K562 (cell line): ENCODE measurements at regions not wholly inside any gene's neighbourhood (a gene's known extent, or its start where the extent isn't known, plus 50 kb on each side); places are given as distances from the start of the nearest gene placed in this dataset.
A peak's percentile ranks its signal among the peaks of the same experiment; 100 is the strongest.

Source experiments
- ATAC-seq: fragments of 200-7000 bp; cut with Tn5 transposase; 3 replicates; pipeline ENCODE4 v1.9.1; 2020; ENCODE audit warnings: moderate library complexity
- BruUV-seq: library from RNA; stranded (reverse); fragments of 400-500 nt; replicated peaks from 2 replicates; lab custom pipeline; 2021; lab: Mats Ljungman, UMichigan
- CTCF ChIA-PET: fragments of 300-600 bp; formaldehyde crosslinking; extraction: SDS; loops from one replicate; lab custom pipeline; 2021; ENCODE audit warnings: low intra/inter-chr PET ratio; lab: Yijun Ruan, JAX
- POLR2A ChIA-PET: fragments of 300-600, 350-650 bp; sonication (Branson Sonifier 250); formaldehyde crosslinking; extraction: SDS; loops from one replicate; lab custom pipeline; 2021; ENCODE audit warnings: antibody characterized with exemption, inconsistent platforms; lab: Yijun Ruan, JAX
- DNase-seq, 4 experiments: peaks; one replicate each; pipeline versions ENCODE4 v3.0.0 to v3.0.0-alpha.2; 2011 to 2018; ENCODE audit warnings: low spot score in 3 of 4, mixed read lengths in 3 of 4; ENCODE audit errors: extremely low read depth in 1 of 4
- FAIRE-seq: peaks from 2 replicates; lab custom pipeline; 2011; peaks lifted over from hg19 to GRCh38; lab: Jason Lieb, UNC
- H2AFZ ChIP-seq: 2 replicates; pipeline ENCODE4 v1.6.0; 2011; ENCODE audit warnings: low read depth, low read length, control low read depth, inconsistent platforms
- H3K27ac ChIP-seq: fragments of 200-600 bp; 3 replicates; pipeline ENCODE4 v1.8.0; 2011; ENCODE audit warnings: low read depth, mild to moderate bottlenecking, control low read depth, inconsistent platforms, low read length, moderate library complexity, mixed read lengths; ENCODE audit errors: extremely low read depth
- H3K27me3 ChIP-seq, 2 experiments: fragments of 300-600 bp in 1 of 2; 2 replicates in 1 of 2; 3 replicates in 1 of 2; pipeline versions ENCODE4 v1.6.0 to v1.8.0; 2011; ENCODE audit warnings: inconsistent platforms in 2 of 2, low read length in 2 of 2, mild to moderate bottlenecking in 1 of 2, mixed read lengths in 1 of 2, moderate library complexity in 1 of 2; ENCODE audit not compliant: control insufficient read depth in 2 of 2, insufficient read depth in 2 of 2
- H3K36me3 ChIP-seq: fragments of 300-600 bp; 3 replicates; pipeline ENCODE4 v1.8.0; 2011; ENCODE audit warnings: mild to moderate bottlenecking, low read length, inconsistent platforms; ENCODE audit not compliant: control insufficient read depth, insufficient read depth
- H3K4me1 ChIP-seq, 2 experiments: fragments of 200-600 bp in 1 of 2; replicated peaks in 1 of 2; 2 replicates in 1 of 2; 3 replicates in 1 of 2; pipeline versions ENCODE4 v1.5.1 to v1.8.0; 2011; ENCODE audit warnings: inconsistent platforms in 2 of 2, low read length in 2 of 2, mild to moderate bottlenecking in 1 of 2, mixed read lengths in 1 of 2, moderate library complexity in 1 of 2; ENCODE audit not compliant: control insufficient read depth in 2 of 2, insufficient read depth in 2 of 2
- H3K4me2 ChIP-seq: 2 replicates; pipeline ENCODE4 v1.6.1; 2011; ENCODE audit warnings: low read length, control low read depth, inconsistent platforms, mixed read lengths; ENCODE audit not compliant: insufficient read depth
- H3K4me3 ChIP-seq: fragments of 200-600 bp; sonication (generic), shearing (Covaris generic); 2 replicates; pipeline ENCODE4 v1.5.1; 2016; ENCODE audit warnings: control low read depth, inconsistent platforms
- H3K79me2 ChIP-seq: fragments of 200-600 bp; 3 replicates; pipeline ENCODE4 v1.8.0; 2011; ENCODE audit warnings: low read length, inconsistent platforms; ENCODE audit not compliant: control insufficient read depth, insufficient read depth
- H3K9ac ChIP-seq, 2 experiments: 2 replicates each; pipeline versions ENCODE4 v1.6.0 to v1.6.1; 2011; ENCODE audit warnings: low read depth in 2 of 2, low read length in 2 of 2, control low read depth in 1 of 2, inconsistent platforms in 1 of 2, mild to moderate bottlenecking in 1 of 2, mixed read lengths in 1 of 2; ENCODE audit not compliant: insufficient read depth in 1 of 2
- H3K9me1 ChIP-seq: one replicate; pipeline ENCODE4 v1.6.0; 2011; ENCODE audit warnings: inconsistent platforms, mild to moderate bottlenecking, low read length, moderate library complexity; ENCODE audit not compliant: control insufficient read depth, insufficient read depth
- H3K9me3 ChIP-seq: replicated peaks from 2 replicates; pipeline ENCODE4 v1.5.1; 2011; ENCODE audit warnings: low read depth, low read length, inconsistent platforms; ENCODE audit not compliant: control insufficient read depth, insufficient read depth
- H4K20me1 ChIP-seq: replicated peaks from 2 replicates; pipeline ENCODE4 v1.6.1; 2011; ENCODE audit warnings: low read length, inconsistent platforms, mixed read lengths; ENCODE audit not compliant: control insufficient read depth, insufficient read depth
- CREB3 ChIP-seq: fragments of 450-650 bp; conservative IDR thresholded peaks from 2 replicates; pipeline ENCODE4 v1.6.1; 2016; ENCODE audit warnings: missing genetic modification characterization, low read depth, mild to moderate bottlenecking, missing compliant biosample characterization, moderate library complexity
- CREM ChIP-seq: IDR thresholded peaks from 2 replicates; pipeline ENCODE4 v1.6.1; 2014; ENCODE audit warnings: antibody characterized with exemption, low read depth
- DDX20 ChIP-seq: fragments of 450-650 bp; IDR thresholded peaks from 2 replicates; pipeline ENCODE4 v1.6.1; 2016; ENCODE audit warnings: missing genetic modification characterization, low read depth, mild to moderate bottlenecking, missing compliant biosample characterization, moderate library complexity
- ETV1 ChIP-seq: fragments of 450-650 bp; conservative IDR thresholded peaks from 2 replicates; pipeline ENCODE4 v1.6.1; 2016; ENCODE audit warnings: missing genetic modification characterization, control low read depth, low read depth, missing compliant biosample characterization
- KDM5B ChIP-seq: fragments of 200-600 bp; sonication (generic); IDR thresholded peaks from 2 replicates; pipeline ENCODE4 v1.6.1; 2012; ENCODE audit warnings: low read depth, mild to moderate bottlenecking, moderate library complexity, low read length, control low read depth, inconsistent platforms; ENCODE audit not compliant: insufficient replicate concordance
- NONO ChIP-seq, 2 experiments: fragments of 200-400 bp in 1 of 2; fragments of 450-650 bp in 1 of 2; formaldehyde crosslinking in 1 of 2; IDR thresholded peaks; 2 replicates each; pipeline ENCODE4 v1.6.1; 2017; ENCODE audit warnings: low read depth in 2 of 2, mild to moderate bottlenecking in 2 of 2, moderate library complexity in 2 of 2, low read length in 1 of 2
- NR4A1 ChIP-seq, 2 experiments: fragments of 250-450 bp in 1 of 2; fragments of 450-650 bp in 1 of 2; sonication (Bioruptor Pico) in 1 of 2; IDR thresholded peaks; 2 replicates each; pipeline versions ENCODE4 v1.4.0 to v1.6.1; 2016 to 2020; ENCODE audit warnings: mild to moderate bottlenecking in 2 of 2, missing compliant biosample characterization in 1 of 2, missing genetic modification characterization in 1 of 2, moderate library complexity in 1 of 2
- PTRF ChIP-seq: fragments of 450-650 bp; IDR thresholded peaks from 2 replicates; pipeline ENCODE4 v1.6.1; 2016; ENCODE audit warnings: mild to moderate bottlenecking, missing genetic modification characterization, missing compliant biosample characterization
- PYGO2 ChIP-seq: fragments of 450-650 bp; IDR thresholded peaks from 2 replicates; pipeline ENCODE4 v1.6.1; 2016; ENCODE audit warnings: mild to moderate bottlenecking, missing genetic modification characterization, moderate library complexity, missing compliant biosample characterization
- ZNF740 ChIP-seq, 3 experiments: fragments of 200-800 bp in 1 of 3; sonication (Bioruptor generic) in 1 of 3; sonication (generic) in 1 of 3; formaldehyde crosslinking in 1 of 3; IDR thresholded peaks; 2 replicates each; pipeline versions ENCODE4 v1.6.1 to v1.8.0; 2016 to 2022; ENCODE audit warnings: mild to moderate bottlenecking in 2 of 3, missing compliant biosample characterization in 2 of 3, missing genetic modification characterization in 2 of 3, missing genetic modification reagents in 1 of 3
- WGBS: fragments of 100-300 bp; shearing (Covaris generic); methylation state at CpG from one replicate; pipeline ENCODE4 v1.1.6; 2016; ENCODE audit warnings: low coverage, mixed read lengths; ENCODE audit not compliant: insufficient coverage; ENCODE audit errors: missing lambda C conversion rate; 5-methylcytosine and 5-hydroxymethylcytosine counted together
- in situ Hi-C: fragments of 300-500 bp; cut with MboI; formaldehyde crosslinking; loops from 4 replicates; pipeline ENCODE4 v1.15.0; 2018; ENCODE audit warnings: inconsistent platforms, mixed read lengths
- intact Hi-C: fragments of 100-400 bp; cut with micrococcal nuclease; formaldehyde crosslinking; loops from 2 replicates; pipeline ENCODE4 v1.14.2; 2022
- TF ChIP-seq, protein P1 (sequence below), 2 experiments: IDR thresholded peaks in 1 of 2; conservative IDR thresholded peaks in 1 of 2; 2 replicates each; pipeline ENCODE4 v1.6.1; 2016; ENCODE audit warnings: low read depth in 2 of 2, mild to moderate bottlenecking in 1 of 2, missing compliant biosample characterization in 1 of 2, missing genetic modification characterization in 1 of 2, moderate library complexity in 1 of 2

GRCh38 chr16:8115814-8116213 is 474.5 kb downstream of the TMEM114 start:
- Histone ChIP-seq H3K4me3 (no peak overlapping the region), H4K20me1 (no peaks in the 10 kb centered on the region), H3K9me3 (no peaks in the 10 kb centered on the region), H3K4me2 (no peak overlapping the region), H3K9ac (no peak overlapping the region), H3K27ac (no peak overlapping the region), H3K36me3 (peaks cover 4% of the 10 kb centered on the region; the same call in 2 of the 3 replicates), H3K79me2 (peaks cover 23% of the 10 kb centered on the region), H2AFZ (no peak overlapping the region), H3K27me3 (no peaks in the 10 kb centered on the region), H3K4me1 (peaks cover 0 to 16% of the 10 kb centered on the region in 2 experiments; a peak in 3 of 5 replicates), H3K9me1 (no peaks in the 10 kb centered on the region)
- ATAC-seq: no peak
- in situ Hi-C loops: no loop called here
- intact Hi-C loops: loop anchor here (10.0 kb wide), 1 partner anchor 71 kb away; no protein-coding TSS in a partner anchor
- 32% methylated on average over 2 of the region's 2 CpGs for WGBS
- no peak for FAIRE-seq
- ChIA-PET POLR2A (interaction anchor here (0.7 kb wide), 1 partner anchor 22 kb away, joined by 4 read pairs; no protein-coding TSS in a partner anchor), CTCF (no interaction called here)
- no peak for DNase-seq
- no TSS peak for BruUV-seq
- TF ChIP-seq NONO (IDR thresholded peaks at IDR 0.05; ENCODE audit: low read depth in 2 of 2, low read length in 1 of 2) (no peak), CREB3 (tag) (0 out of 2 replicates have a peak, but pooled peaks have one; percentile 60), PTRF (tag) (peak; percentile 83), CREM (no peak), ETV1 (peak; percentile 22; the same call in 1 of the 2 replicates), KDM5B (no peak), DDX20 (peak; percentile 78; the same call in 1 of the 2 replicates), ZNF740 (CRISPR knock-in tag; IDR thresholded peaks at IDR 0.05) (no peak), ZNF740 (tag; IDR thresholded peaks at IDR 0.05) (0 out of 4 replicates have a peak, but pooled peaks of 1 of the 2 experiments have one; percentile 51), PYGO2 (tag) (peak; percentile 59; the same call in 1 of the 2 replicates), NR4A1 (CRISPR knock-in tag; IDR thresholded peaks at IDR 0.05) (no peak), NR4A1 (tag; IDR thresholded peaks at IDR 0.05) (peak; percentile 89)
- TF ChIP-seq, protein P1, sequence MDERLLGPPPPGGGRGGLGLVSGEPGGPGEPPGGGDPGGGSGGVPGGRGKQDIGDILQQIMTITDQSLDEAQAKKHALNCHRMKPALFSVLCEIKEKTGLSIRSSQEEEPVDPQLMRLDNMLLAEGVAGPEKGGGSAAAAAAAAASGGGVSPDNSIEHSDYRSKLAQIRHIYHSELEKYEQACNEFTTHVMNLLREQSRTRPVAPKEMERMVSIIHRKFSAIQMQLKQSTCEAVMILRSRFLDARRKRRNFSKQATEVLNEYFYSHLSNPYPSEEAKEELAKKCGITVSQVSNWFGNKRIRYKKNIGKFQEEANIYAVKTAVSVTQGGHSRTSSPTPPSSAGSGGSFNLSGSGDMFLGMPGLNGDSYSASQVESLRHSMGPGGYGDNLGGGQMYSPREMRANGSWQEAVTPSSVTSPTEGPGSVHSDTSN (CRISPR knock-in tag; IDR thresholded peaks at IDR 0.05; ENCODE audit: low read depth): no peak
- TF ChIP-seq, protein P1 (tag; conservative IDR thresholded peaks at IDR 0.05; ENCODE audit: low read depth): 0 out of 2 replicates have a peak, but pooled peaks have one; percentile 13
